Activated T-helper 2 cell treated with anti-CD3 and anti-CD28 coated beads, Interferon-gamma antibody, Interleukin-2, Interleukin-4, amounts not matched to agents 10 μg/mL and 5 μg/mL and 100 μg/mL, durations not matched to agents 14 hours and 24 hours and 36 hours (primary cell): ENCODE measurements at regions not wholly inside any gene's neighbourhood (a gene's known extent, or its start where the extent isn't known, plus 50 kb on each side); places are given as distances from the start of the nearest gene placed in this dataset.

Source experiments
- DNase-seq: peaks from one replicate; pipeline ENCODE4 v3.0.0; 2021; ENCODE audit warnings: low spot score
- H3K27ac Mint-ChIP-seq: one replicate; pipeline ENCODE4 v1.8.0; 2021; ENCODE audit warnings: mixed read lengths
- H3K27me3 Mint-ChIP-seq: one replicate; pipeline ENCODE4 v1.8.0; 2021; ENCODE audit warnings: low read depth, mixed read lengths
- H3K36me3 Mint-ChIP-seq: one replicate; pipeline ENCODE4 v1.8.0; 2021; ENCODE audit warnings: low read depth, mixed read lengths
- H3K4me1 Mint-ChIP-seq: one replicate; pipeline ENCODE4 v1.8.0; 2021; ENCODE audit warnings: low read depth, mixed read lengths
- H3K4me3 Mint-ChIP-seq: one replicate; pipeline ENCODE4 v1.8.0; 2021; ENCODE audit warnings: low read depth, mild to moderate bottlenecking, moderate library complexity, mixed read lengths
- H3K9me3 Mint-ChIP-seq: one replicate; pipeline ENCODE4 v1.8.0; 2021; ENCODE audit warnings: mixed read lengths
- intact Hi-C: fragments of 100-400 bp; cut with micrococcal nuclease; formaldehyde crosslinking; loops from one replicate; pipeline ENCODE4 v1.15.1; 2023

- Mint-ChIP-seq H3K9me3 (no peaks in the 10 kb centered on the region), H3K4me1 (no peaks in the 10 kb centered on the region), H3K4me3 (no peak overlapping the region), H3K27ac (no peak overlapping the region), H3K36me3 (no peaks in the 10 kb centered on the region), H3K27me3 (no peaks in the 10 kb centered on the region)
- intact Hi-C loops = no loop called here
- DNase-seq = no peak
Observed at GRCh38 chr20:39398656-39399055, 436.5 kb downstream of the DHX35 start.

GRCh38 chr20:39397646-39398045 is 435.5 kb downstream of the DHX35 start:
- DNase-seq = no peak
- Mint-ChIP-seq H3K4me1 (no peaks in the 10 kb centered on the region), H3K27me3 (no peaks in the 10 kb centered on the region), H3K36me3 (no peaks in the 10 kb centered on the region), H3K9me3 (no peaks in the 10 kb centered on the region), H3K4me3 (no peak overlapping the region), H3K27ac (no peak overlapping the region)
- intact Hi-C loops = no loop called here

GRCh38 chr20:39395478-39396291 is 433.5 kb downstream of the DHX35 start:
- intact Hi-C loops = no loop called here
- H3K4me1 Mint-ChIP-seq = no peaks in the 10 kb centered on the region
- no peak for DNase-seq
- H3K36me3 Mint-ChIP-seq = no peaks in the 10 kb centered on the region
- H3K4me3 Mint-ChIP-seq = no peak overlapping the region
- no peak overlapping the region for H3K27ac Mint-ChIP-seq
- no peaks in the 10 kb centered on the region for H3K27me3 Mint-ChIP-seq
- H3K9me3 Mint-ChIP-seq = no peaks in the 10 kb centered on the region

GRCh38 chr20:39394461-39394860 is 432.3 kb downstream of the DHX35 start:
- no peak for DNase-seq
- Mint-ChIP-seq H3K4me1 (no peaks in the 10 kb centered on the region), H3K27me3 (no peaks in the 10 kb centered on the region), H3K36me3 (no peaks in the 10 kb centered on the region), H3K4me3 (no peak overlapping the region), H3K27ac (no peak overlapping the region), H3K9me3 (no peaks in the 10 kb centered on the region)
- intact Hi-C loops = no loop called here

GRCh38 chr20:39390186-39390585 is 428.0 kb downstream of the DHX35 start:
- Mint-ChIP-seq H3K36me3 (no peaks in the 10 kb centered on the region), H3K27me3 (no peaks in the 10 kb centered on the region), H3K27ac (no peak overlapping the region), H3K9me3 (no peaks in the 10 kb centered on the region), H3K4me1 (no peaks in the 10 kb centered on the region), H3K4me3 (no peak overlapping the region)
- no peak for DNase-seq
- intact Hi-C loops = no loop called here

- no peak overlapping the region for H3K4me3 Mint-ChIP-seq
- no peak overlapping the region for H3K27ac Mint-ChIP-seq
Observed at GRCh38 chr20:39381595-39381994, 419.5 kb downstream of the DHX35 start.

GRCh38 chr20:39378776-39379175 is 416.6 kb downstream of the DHX35 start:
- Mint-ChIP-seq H3K36me3 (no peaks in the 10 kb centered on the region), H3K4me3 (no peak overlapping the region), H3K9me3 (no peaks in the 10 kb centered on the region), H3K27me3 (no peaks in the 10 kb centered on the region), H3K4me1 (no peaks in the 10 kb centered on the region), H3K27ac (no peak overlapping the region)
- no peak for DNase-seq
- intact Hi-C loops = no loop called here

More at GRCh38 chr20:39381595-39381994, 419.5 kb downstream of the DHX35 start:
- DNase-seq = no peak
- intact Hi-C loops = no loop called here
- Mint-ChIP-seq H3K9me3 (no peaks in the 10 kb centered on the region), H3K4me1 (no peaks in the 10 kb centered on the region), H3K36me3 (no peaks in the 10 kb centered on the region), H3K27me3 (no peaks in the 10 kb centered on the region)

- Mint-ChIP-seq H3K4me3 (no peak overlapping the region), H3K4me1 (no peaks in the 10 kb centered on the region), H3K36me3 (no peaks in the 10 kb centered on the region), H3K27ac (no peak overlapping the region), H3K27me3 (no peaks in the 10 kb centered on the region), H3K9me3 (no peaks in the 10 kb centered on the region)
- intact Hi-C loops = no loop called here
- DNase-seq = no peak
Observed at GRCh38 chr20:39376788-39377187, 414.6 kb downstream of the DHX35 start.

GRCh38 chr20:39364320-39364719 is 402.2 kb downstream of the DHX35 start:
- Mint-ChIP-seq H3K36me3 (no peaks in the 10 kb centered on the region), H3K27ac (no peak overlapping the region), H3K4me3 (no peak overlapping the region), H3K4me1 (no peaks in the 10 kb centered on the region), H3K9me3 (peaks cover 12% of the 10 kb centered on the region), H3K27me3 (no peaks in the 10 kb centered on the region)
- intact Hi-C loops = no loop called here
- no peak for DNase-seq

GRCh38 chr20:39359981-39360620 is 398.0 kb downstream of the DHX35 start:
- Mint-ChIP-seq H3K27me3 (no peaks in the 10 kb centered on the region), H3K4me3 (no peak overlapping the region), H3K27ac (no peak overlapping the region), H3K36me3 (no peaks in the 10 kb centered on the region), H3K4me1 (no peaks in the 10 kb centered on the region), H3K9me3 (no peaks in the 10 kb centered on the region)
- intact Hi-C loops = no loop called here
- no peak for DNase-seq

- no peak overlapping the region for H3K27ac Mint-ChIP-seq
- intact Hi-C loops = no loop called here
- H3K36me3 Mint-ChIP-seq = no peaks in the 10 kb centered on the region
- no peaks in the 10 kb centered on the region for H3K4me1 Mint-ChIP-seq
- no peak overlapping the region for H3K4me3 Mint-ChIP-seq
- no peaks in the 10 kb centered on the region for H3K9me3 Mint-ChIP-seq
- no peaks in the 10 kb centered on the region for H3K27me3 Mint-ChIP-seq
- no peak for DNase-seq
Observed at GRCh38 chr20:39358052-39358451, 395.9 kb downstream of the DHX35 start.

- no peaks in the 10 kb centered on the region for H3K4me1 Mint-ChIP-seq
- intact Hi-C loops = no loop called here
- H3K4me3 Mint-ChIP-seq = no peak overlapping the region
- no peak for DNase-seq
- H3K27me3 Mint-ChIP-seq = no peaks in the 10 kb centered on the region
- no peak overlapping the region for H3K27ac Mint-ChIP-seq
- no peaks in the 10 kb centered on the region for H3K36me3 Mint-ChIP-seq
- H3K9me3 Mint-ChIP-seq = no peaks in the 10 kb centered on the region
Observed at GRCh38 chr20:39356908-39357307, 394.8 kb downstream of the DHX35 start.

- Mint-ChIP-seq H3K36me3 (no peaks in the 10 kb centered on the region), H3K27me3 (no peaks in the 10 kb centered on the region), H3K4me1 (no peaks in the 10 kb centered on the region), H3K4me3 (no peak overlapping the region), H3K27ac (no peak overlapping the region), H3K9me3 (peaks cover 16% of the 10 kb centered on the region)
- intact Hi-C loops = no loop called here
- DNase-seq = no peak
Observed at GRCh38 chr20:39349240-39349639, 387.1 kb downstream of the DHX35 start.
